CD14-positive monocyte (primary cell): ENCODE measurements at regions not wholly inside any gene's neighbourhood (a gene's known extent, or its start where the extent isn't known, plus 50 kb on each side); places are given as distances from the start of the nearest gene placed in this dataset.

Source experiments
- DNase-seq, 3 donors: peaks; one replicate each; pipeline ENCODE4 v3.0.0-alpha.2; 2011 to 2022
- H2AFZ ChIP-seq: 2 replicates; pipeline ENCODE4 v1.6.0; 2012; ENCODE audit warnings: mild to moderate bottlenecking, low read depth, low read length, inconsistent platforms; ENCODE audit not compliant: insufficient read depth, poor library complexity, severe bottlenecking
- H3K27ac ChIP-seq, 2 donors: 1 replicate in 1 of 2; 2 replicates in 1 of 2; pipeline ENCODE4 v1.5.1; 2012 to 2013; ENCODE audit warnings: low read length in 2 of 2, control low read depth in 1 of 2, inconsistent platforms in 1 of 2, low read depth in 1 of 2, mild to moderate bottlenecking in 1 of 2
- H3K27me3 ChIP-seq, 2 donors: one replicate each; pipeline versions ENCODE4 v1.6.0 to v1.6.1; 2011 to 2013; ENCODE audit warnings: low read length in 2 of 2; ENCODE audit not compliant: control insufficient read depth in 2 of 2, insufficient read depth in 2 of 2
- H3K36me3 ChIP-seq, 2 donors: replicated peaks in 1 of 2; 1 replicate in 1 of 2; 2 replicates in 1 of 2; pipeline versions ENCODE4 v1.5.1 to v1.6.1; 2012 to 2013; ENCODE audit warnings: low read length in 2 of 2, control low read depth in 1 of 2, inconsistent platforms in 1 of 2, mild to moderate bottlenecking in 1 of 2; ENCODE audit not compliant: insufficient read depth in 2 of 2, control insufficient read depth in 1 of 2
- H3K4me1 ChIP-seq, 2 donors: 1 replicate in 1 of 2; 2 replicates in 1 of 2; pipeline versions ENCODE4 v1.5.1 to v1.6.1; 2012 to 2013; ENCODE audit warnings: low read length in 2 of 2, control low read depth in 1 of 2, inconsistent platforms in 1 of 2, mild to moderate bottlenecking in 1 of 2, moderate library complexity in 1 of 2; ENCODE audit not compliant: insufficient read depth in 2 of 2, control insufficient read depth in 1 of 2
- H3K4me2 ChIP-seq: replicated peaks from 2 replicates; pipeline ENCODE3; 2012; ENCODE audit warnings: low read length, moderate library complexity, mild to moderate bottlenecking; ENCODE audit not compliant: poor library complexity, severe bottlenecking; ENCODE audit errors: extremely low read depth
- H3K4me3 ChIP-seq, 3 experiments: fragments of 200-600 bp in 1 of 3; sonication (generic) in 1 of 3; replicated peaks in 1 of 3; 1 replicate in 2 of 3; 2 replicates in 1 of 3; pipeline ENCODE4 v1.5.1; 2011 to 2013; ENCODE audit warnings: low read length in 3 of 3, mild to moderate bottlenecking in 3 of 3, control low read depth in 2 of 3, low read depth in 2 of 3, inconsistent platforms in 1 of 3, moderate library complexity in 1 of 3
- H3K79me2 ChIP-seq: 2 replicates; pipeline ENCODE4 v1.6.0; 2012; ENCODE audit warnings: mild to moderate bottlenecking, control low read depth, inconsistent platforms, low read length, moderate library complexity; ENCODE audit not compliant: insufficient read depth
- H3K9ac ChIP-seq: 2 replicates; pipeline ENCODE4 v1.6.0; 2017; ENCODE audit warnings: low read length, mild to moderate bottlenecking; ENCODE audit not compliant: insufficient read depth, poor library complexity, severe bottlenecking
- H3K9me3 ChIP-seq, 2 donors: replicated peaks in 1 of 2; 1 replicate in 1 of 2; 2 replicates in 1 of 2; pipeline versions ENCODE4 v1.5.1 to v1.6.1; 2012 to 2013; ENCODE audit warnings: low read length in 2 of 2, control low read depth in 1 of 2; ENCODE audit not compliant: control insufficient read depth in 1 of 2, insufficient read depth in 1 of 2
- H4K20me1 ChIP-seq: 2 replicates; pipeline ENCODE4 v1.6.0; 2012; ENCODE audit warnings: mild to moderate bottlenecking, low read length, control low read depth, moderate library complexity; ENCODE audit not compliant: insufficient read depth
- H3K27ac Mint-ChIP-seq, 7 donors: one replicate each; pipeline ENCODE4 v1.8.0; 2020; ENCODE audit warnings: mild to moderate bottlenecking in 7 of 7, mixed read lengths in 7 of 7, moderate library complexity in 6 of 7, inconsistent platforms in 2 of 7
- H3K27me3 Mint-ChIP-seq, 3 donors: one replicate each; pipeline ENCODE4 v1.8.0; 2021 to 2022; ENCODE audit warnings: low read depth in 3 of 3, mild to moderate bottlenecking in 3 of 3, mixed read lengths in 3 of 3, moderate library complexity in 3 of 3, inconsistent platforms in 1 of 3
- H3K36me3 Mint-ChIP-seq, 2 donors: one replicate each; pipeline ENCODE4 v1.8.0; 2020; ENCODE audit warnings: mixed read lengths in 2 of 2, inconsistent platforms in 1 of 2, mild to moderate bottlenecking in 1 of 2
- H3K4me1 Mint-ChIP-seq: one replicate; pipeline ENCODE4 v1.8.0; 2020; ENCODE audit warnings: mild to moderate bottlenecking, mixed read lengths
- H3K4me3 Mint-ChIP-seq, 2 donors: one replicate each; pipeline ENCODE4 v1.8.0; 2020; ENCODE audit warnings: mild to moderate bottlenecking in 2 of 2, mixed read lengths in 2 of 2, moderate library complexity in 1 of 2
- H3K9me3 Mint-ChIP-seq, 7 donors: one replicate each; pipeline ENCODE4 v1.8.0; 2020 to 2022; ENCODE audit warnings: mixed read lengths in 7 of 7, mild to moderate bottlenecking in 6 of 7, moderate library complexity in 6 of 7, inconsistent platforms in 2 of 7
- WGBS: methylation state at CpG from one replicate; pipeline ENCODE4 v1.1.5; 2013; ENCODE audit warnings: missing lambda C conversion rate; ENCODE audit not compliant: insufficient coverage; 5-methylcytosine and 5-hydroxymethylcytosine counted together
- intact Hi-C, 2 donors: fragments of 100-400 bp; cut with micrococcal nuclease; formaldehyde crosslinking; loops; one replicate each; pipeline versions ENCODE4 v1.15.0 to v1.15.1; 2023
- TF ChIP-seq, protein P1 (sequence below): fragments of 200-600 bp; IDR thresholded peaks from one replicate; pipeline ENCODE4 v1.8.0; 2022; ENCODE audit warnings: antibody characterized with exemption, mild to moderate bottlenecking

DNA sequence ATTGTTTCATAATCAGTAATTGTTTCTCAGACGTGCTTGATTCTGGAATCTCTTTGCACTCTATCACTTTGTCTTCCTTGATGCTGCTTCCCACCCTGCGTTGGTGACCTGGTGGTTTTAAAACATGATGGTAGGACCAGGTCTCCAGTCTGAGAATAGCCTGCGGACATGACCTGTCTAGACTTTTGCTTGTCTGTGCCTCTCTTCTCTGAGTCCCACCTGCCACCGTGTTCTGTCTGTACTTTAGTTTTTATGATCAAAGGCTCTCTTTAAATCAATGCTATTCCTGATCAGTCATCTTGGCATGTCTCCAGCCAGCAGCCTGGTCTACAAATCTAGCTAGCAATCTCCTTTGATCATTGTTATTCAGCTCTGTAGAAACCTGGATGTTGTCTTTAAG, 933.9 kb downstream of the DIAPH3 start:
- H3K27ac ChIP-seq = no peak overlapping the region
- H2AFZ ChIP-seq = no peak overlapping the region
- H3K4me1 Mint-ChIP-seq = no peaks in the 10 kb centered on the region
- no peaks in the 10 kb centered on the region for H3K36me3 ChIP-seq
- H3K4me1 ChIP-seq = no peaks in the 10 kb centered on the region
- H3K9ac ChIP-seq = no peak overlapping the region
- peaks cover 0 to 11% (median 4%) of the 10 kb centered on the region in 7 donors for H3K9me3 Mint-ChIP-seq
- H3K36me3 Mint-ChIP-seq = no peaks in the 10 kb centered on the region
- no peaks in the 10 kb centered on the region for H3K27me3 ChIP-seq
- no peak overlapping the region for H3K27ac Mint-ChIP-seq
- WGBS = 86% methylated on average over 2 of the region's 4 CpGs
- peaks cover 0 to 4% of the 10 kb centered on the region in 2 donors for H3K9me3 ChIP-seq
- peaks cover 1 to 2% (median 2%) of the 10 kb centered on the region in 3 donors for H3K27me3 Mint-ChIP-seq
- H3K79me2 ChIP-seq = no peaks in the 10 kb centered on the region
- no peak overlapping the region for H3K4me3 Mint-ChIP-seq
- no peak overlapping the region for H3K4me2 ChIP-seq
- TF ChIP-seq, protein P1, sequence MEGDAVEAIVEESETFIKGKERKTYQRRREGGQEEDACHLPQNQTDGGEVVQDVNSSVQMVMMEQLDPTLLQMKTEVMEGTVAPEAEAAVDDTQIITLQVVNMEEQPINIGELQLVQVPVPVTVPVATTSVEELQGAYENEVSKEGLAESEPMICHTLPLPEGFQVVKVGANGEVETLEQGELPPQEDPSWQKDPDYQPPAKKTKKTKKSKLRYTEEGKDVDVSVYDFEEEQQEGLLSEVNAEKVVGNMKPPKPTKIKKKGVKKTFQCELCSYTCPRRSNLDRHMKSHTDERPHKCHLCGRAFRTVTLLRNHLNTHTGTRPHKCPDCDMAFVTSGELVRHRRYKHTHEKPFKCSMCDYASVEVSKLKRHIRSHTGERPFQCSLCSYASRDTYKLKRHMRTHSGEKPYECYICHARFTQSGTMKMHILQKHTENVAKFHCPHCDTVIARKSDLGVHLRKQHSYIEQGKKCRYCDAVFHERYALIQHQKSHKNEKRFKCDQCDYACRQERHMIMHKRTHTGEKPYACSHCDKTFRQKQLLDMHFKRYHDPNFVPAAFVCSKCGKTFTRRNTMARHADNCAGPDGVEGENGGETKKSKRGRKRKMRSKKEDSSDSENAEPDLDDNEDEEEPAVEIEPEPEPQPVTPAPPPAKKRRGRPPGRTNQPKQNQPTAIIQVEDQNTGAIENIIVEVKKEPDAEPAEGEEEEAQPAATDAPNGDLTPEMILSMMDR = no peak
- H4K20me1 ChIP-seq = no peaks in the 10 kb centered on the region
- DNase-seq = no peak
- intact Hi-C loops = no loop called here
- no peak overlapping the region for H3K4me3 ChIP-seq

DNA sequence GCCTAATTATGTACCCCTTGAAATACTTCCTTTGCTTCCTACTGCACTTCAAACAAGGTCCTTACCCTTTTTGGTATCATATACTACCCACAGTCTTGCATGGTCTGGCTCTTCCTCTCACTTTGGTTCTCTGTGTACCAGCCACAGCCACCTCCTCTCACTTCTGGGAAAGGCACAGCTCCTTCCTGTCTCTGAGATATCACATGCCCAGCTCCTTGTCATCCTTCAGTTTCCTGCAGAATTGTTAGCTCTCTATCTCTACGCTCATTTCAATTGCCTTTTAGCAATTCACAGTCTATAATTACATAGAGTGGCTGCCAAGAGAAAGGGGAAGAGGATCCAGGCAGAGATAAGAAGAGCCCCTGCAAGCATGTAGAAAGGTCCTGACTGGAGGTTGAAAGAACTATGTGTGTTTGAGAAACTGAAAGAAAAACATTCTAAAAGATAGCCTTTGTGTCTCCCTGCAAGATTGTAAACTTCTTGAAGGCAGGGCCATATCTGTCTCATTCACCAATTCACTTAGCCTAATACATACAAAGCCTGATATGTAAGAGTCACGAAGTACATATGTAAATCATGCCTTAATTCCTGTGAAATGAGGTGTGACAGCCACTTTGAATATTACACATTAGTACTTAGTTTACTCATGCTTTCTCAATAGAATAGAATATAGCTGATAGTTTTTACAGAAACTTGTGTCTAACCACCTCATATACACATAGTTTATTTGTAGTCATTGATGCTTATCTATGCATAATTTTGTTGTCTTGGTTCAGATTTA, 933.1 kb downstream of the DIAPH3 start:
- TF ChIP-seq, protein P1 = no peak
- Histone ChIP-seq H3K4me3 (no peak overlapping the region), H2AFZ (no peak overlapping the region), H3K9ac (no peak overlapping the region), H3K27ac (no peak overlapping the region), H3K79me2 (no peaks in the 10 kb centered on the region), H3K4me2 (no peak overlapping the region), H3K27me3 (no peaks in the 10 kb centered on the region), H3K4me1 (no peaks in the 10 kb centered on the region), H3K9me3 (peaks cover 0 to 4% of the 10 kb centered on the region in 2 donors), H3K36me3 (no peaks in the 10 kb centered on the region), H4K20me1 (no peaks in the 10 kb centered on the region)
- H3K4me3 Mint-ChIP-seq = no peak overlapping the region
- no peak for DNase-seq
- intact Hi-C loops = no loop called here
- peaks cover 0 to 11% (median 5%) of the 10 kb centered on the region in 7 donors for H3K9me3 Mint-ChIP-seq
- no peaks in the 10 kb centered on the region for H3K36me3 Mint-ChIP-seq
- H3K27me3 Mint-ChIP-seq = peaks cover 0 to 2% (median 2%) of the 10 kb centered on the region in 3 donors
- H3K27ac Mint-ChIP-seq = no peak overlapping the region
- no CpG with 5 or more reads among the region's 2 CpGs for WGBS
- H3K4me1 Mint-ChIP-seq = no peaks in the 10 kb centered on the region
